Activated CD4-positive, CD25-positive, alpha-beta regulatory T cell treated with anti-CD3 and anti-CD28 coated beads, Interleukin-2, amount 50 U/mL, for 24 hours (primary cell): ENCODE measurements at regions not wholly inside any gene's neighbourhood (a gene's known extent, or its start where the extent isn't known, plus 50 kb on each side); places are given as distances from the start of the nearest gene placed in this dataset.

Experiments used
- ATAC-seq, 2 donors: fragments of 150-1000 bp; cut with Tn5 transposase; one replicate each; pipeline ENCODE4 v1.10.0; 2021; ENCODE audit warnings: mild to moderate bottlenecking in 1 of 2, moderate library complexity in 1 of 2

- no peak for ATAC-seq
These were observed 836.0 kb downstream of the MAFB start for GRCh38 chr20:39853050-39853449.

GRCh38 chr20:39851459-39851858 is 837.6 kb downstream of the MAFB start:
- no peak for ATAC-seq

GRCh38 chr20:39850821-39851330 is 838.2 kb downstream of the MAFB start:
- no peak for ATAC-seq

GRCh38 chr20:39850246-39850645 is 838.8 kb downstream of the MAFB start:
- no peak for ATAC-seq

GRCh38 chr20:39849664-39850063 is 839.4 kb downstream of the MAFB start:
- no peak for ATAC-seq

GRCh38 chr20:39849171-39849570 is 839.9 kb downstream of the MAFB start:
- no peak for ATAC-seq

GRCh38 chr20:39839399-39840119 is 849.5 kb downstream of the MAFB start:
- no peak for ATAC-seq

- no peak for ATAC-seq
These were observed 851.5 kb downstream of the MAFB start for GRCh38 chr20:39837561-39837960.

- ATAC-seq, result no peak
These were observed 853.8 kb downstream of the MAFB start for GRCh38 chr20:39835130-39835842.

- no peak for ATAC-seq
These were observed 858.1 kb downstream of the MAFB start for GRCh38 chr20:39830903-39831302.

- peak in 1 of 2 donors; percentile 32 for ATAC-seq
These were observed 859.4 kb downstream of the MAFB start for GRCh38 chr20:39829661-39830060.

- ATAC-seq, result no peak
These were observed 859.8 kb downstream of the MAFB start for GRCh38 chr20:39829256-39829655.

GRCh38 chr20:39825950-39826349 is 863.1 kb downstream of the MAFB start:
- ATAC-seq, result no peak

GRCh38 chr20:39825524-39825923 is 863.4 kb downstream of the DHX35 start:
- no peak for ATAC-seq

GRCh38 chr20:39823224-39823623 is 861.1 kb downstream of the DHX35 start:
- ATAC-seq, result no peak

- no peak for ATAC-seq
These were observed 860.5 kb downstream of the DHX35 start for GRCh38 chr20:39822667-39823066.

GRCh38 chr20:39813190-39813829 is 851.2 kb downstream of the DHX35 start:
- ATAC-seq, result no peak

GRCh38 chr20:39812116-39812515 is 850.0 kb downstream of the DHX35 start:
- no peak for ATAC-seq

GRCh38 chr20:39810309-39810708 is 848.2 kb downstream of the DHX35 start:
- ATAC-seq, result no peak

- no peak for ATAC-seq
These were observed 846.5 kb downstream of the DHX35 start for GRCh38 chr20:39808613-39809012.

- ATAC-seq, result no peak
These were observed 838.4 kb downstream of the DHX35 start for GRCh38 chr20:39800548-39800947.

- ATAC-seq, result no peak
These were observed 838.0 kb downstream of the DHX35 start for GRCh38 chr20:39800111-39800510.

GRCh38 chr20:39799366-39799965 is 837.3 kb downstream of the DHX35 start:
- ATAC-seq, result no peak
